GM19455 (cell line): ENCODE measurements at regions not wholly inside any gene's neighbourhood (a gene's known extent, or its start where the extent isn't known, plus 50 kb on each side); places are given as distances from the start of the nearest gene placed in this dataset.

Experiments
- ATAC-seq: cut with Tn5 transposase; IDR thresholded peaks from one replicate; pipeline ENCODE4 v1.9.1; 2021; ENCODE audit not compliant: unreplicated experiment

- no peak for ATAC-seq
These were observed 54.5 kb upstream of the PLXNA2 start for GRCh38 chr1:208298593-208299269.

DNA sequence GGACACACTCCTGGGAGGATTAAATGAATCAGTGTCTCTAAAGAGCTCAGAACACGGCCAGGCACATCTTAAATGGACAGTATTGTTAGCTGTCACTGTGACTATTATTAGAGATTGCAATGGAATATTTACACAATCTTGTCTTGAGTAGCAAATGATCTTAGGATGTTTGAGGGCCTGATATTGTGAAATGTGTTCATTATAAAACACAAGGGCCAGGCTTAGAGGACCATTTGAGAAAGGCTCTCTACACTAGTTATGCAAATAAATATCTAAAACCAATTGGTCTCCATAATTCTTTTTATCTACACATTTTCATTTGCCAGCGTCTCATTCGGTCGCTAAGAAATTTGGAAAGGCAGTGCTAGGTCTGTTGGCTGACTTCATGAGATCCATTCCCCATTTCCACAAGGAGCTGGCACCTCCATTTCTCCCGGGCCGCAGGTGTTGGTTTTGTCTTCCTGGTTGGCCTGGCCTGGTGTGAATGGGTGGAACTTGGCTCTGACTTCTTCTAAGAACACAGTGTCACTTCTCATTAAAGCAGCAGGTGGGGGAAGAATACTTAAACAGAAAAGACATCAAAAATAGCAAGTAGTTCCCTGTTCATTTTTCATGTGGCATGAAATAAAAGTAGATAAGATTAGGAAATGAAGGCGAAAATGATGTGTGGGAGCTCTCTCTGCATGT lies 56.0 kb upstream of the PLXNA2 start:
- no peak for ATAC-seq

GRCh38 chr1:208302699-208303238 lies 58.6 kb upstream of the PLXNA2 start:
- ATAC-seq = no peak

GRCh38 chr1:208303743-208304712 lies 59.8 kb upstream of the PLXNA2 start:
- no peak for ATAC-seq

GRCh38 chr1:208308221-208308620 lies 64.0 kb upstream of the PLXNA2 start:
- ATAC-seq = no peak

DNA sequence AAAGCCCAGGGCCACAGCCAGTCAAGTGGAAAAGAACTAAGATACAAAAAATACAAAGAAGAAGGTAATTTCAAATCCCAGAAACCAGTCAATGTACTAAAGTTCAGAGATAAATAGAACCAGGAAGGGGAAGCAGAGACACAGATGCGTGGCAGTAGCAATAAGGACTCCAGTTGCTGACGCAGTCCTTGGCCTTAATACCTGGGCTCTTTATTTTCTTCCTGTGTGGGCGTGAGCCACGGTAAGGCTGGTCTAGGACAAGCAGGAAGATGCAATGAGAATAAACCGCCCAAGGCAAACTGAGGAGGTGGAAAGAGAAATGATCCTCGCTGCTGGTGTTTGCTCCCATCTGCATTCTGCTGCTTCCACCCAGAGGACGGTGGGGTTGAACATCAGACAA lies 65.6 kb upstream of the PLXNA2 start:
- ATAC-seq = no peak

DNA sequence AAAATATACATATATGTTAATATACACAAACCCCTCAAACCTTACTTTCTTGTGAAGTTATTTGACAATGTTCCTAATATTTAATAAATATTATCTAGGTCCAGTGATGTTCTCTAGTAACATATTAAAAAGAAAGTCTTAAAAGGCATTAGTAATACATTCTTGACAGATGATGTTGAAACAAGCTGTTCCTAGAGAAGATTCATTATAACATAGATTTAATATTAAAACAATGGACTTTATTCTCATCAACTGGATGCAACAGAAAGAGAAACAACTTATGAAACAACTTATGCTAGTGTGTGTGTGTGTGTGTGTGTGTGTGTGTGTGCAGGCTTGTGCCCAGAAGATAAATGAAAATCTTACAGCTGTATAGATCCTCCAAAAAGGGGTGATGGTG lies 68.5 kb upstream of the PLXNA2 start:
- ATAC-seq = no peak

GRCh38 chr1:208314431-208314830 lies 70.2 kb upstream of the PLXNA2 start:
- no peak for ATAC-seq

GRCh38 chr1:208318150-208318734 lies 74.1 kb upstream of the PLXNA2 start:
- ATAC-seq = no peak

DNA sequence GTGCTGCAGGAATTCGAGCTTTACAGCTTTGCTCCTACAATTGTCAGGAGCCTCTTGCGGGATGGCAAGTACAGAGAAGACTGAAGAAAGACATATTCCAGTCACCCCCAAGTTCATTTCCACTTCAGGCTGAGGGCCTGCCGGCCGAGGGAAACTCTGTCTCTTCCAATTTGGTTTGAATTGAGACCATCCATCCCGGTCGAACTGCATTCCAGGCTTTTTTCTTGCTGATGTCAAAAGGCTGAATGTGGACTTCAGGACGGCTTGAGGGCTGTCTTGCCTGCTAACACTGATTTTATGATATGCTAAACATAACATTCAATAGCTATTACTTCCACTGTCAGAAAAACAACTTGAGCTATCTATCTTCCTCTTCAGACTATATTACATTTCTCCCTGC lies 79.8 kb upstream of the PLXNA2 start:
- ATAC-seq = no peak

DNA sequence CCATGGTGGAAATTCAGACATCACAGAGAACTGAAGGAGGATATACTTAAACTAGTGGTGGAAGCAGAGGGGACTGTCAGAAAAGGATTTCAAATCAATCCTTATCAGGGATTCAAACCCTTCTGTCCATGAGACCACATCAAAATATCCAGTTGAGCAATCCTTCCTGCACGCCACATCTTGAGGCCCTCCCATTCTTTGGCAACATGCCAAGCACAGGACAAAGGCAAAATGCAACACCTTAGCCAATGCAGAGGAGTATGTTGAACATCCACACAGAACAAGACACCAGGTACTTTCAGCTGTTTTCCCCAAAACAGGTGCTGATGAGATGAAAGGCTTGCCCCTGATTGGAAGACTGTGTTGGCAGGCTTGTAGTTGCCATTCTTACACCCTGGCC lies 81.8 kb upstream of the PLXNA2 start:
- ATAC-seq = no peak

GRCh38 chr1:208329300-208329699 lies 85.1 kb upstream of the PLXNA2 start:
- ATAC-seq = no peak

- ATAC-seq = no peak
These were observed 88.0 kb upstream of the PLXNA2 start for GRCh38 chr1:208332036-208332773.

GRCh38 chr1:208332774-208333126 lies 88.6 kb upstream of the PLXNA2 start:
- no peak for ATAC-seq

DNA sequence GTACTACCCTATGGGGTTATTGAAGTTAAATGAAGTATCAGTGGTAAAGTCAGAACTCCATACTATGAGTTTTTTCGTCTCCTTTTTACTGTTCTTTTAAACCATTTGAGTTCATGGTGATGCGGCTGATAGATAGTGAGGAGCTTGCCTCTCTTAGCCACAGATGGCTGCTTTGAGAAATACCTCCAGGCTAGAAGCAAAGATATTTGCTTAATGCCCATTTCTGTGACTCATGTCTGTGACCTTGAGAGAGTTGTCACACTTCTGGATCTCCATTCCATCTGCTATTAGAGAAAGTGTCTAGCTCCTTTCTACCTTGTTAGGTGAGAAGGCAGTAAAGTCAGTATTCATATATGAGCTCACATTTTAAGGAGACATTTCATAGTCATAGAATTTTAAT lies 89.5 kb upstream of the PLXNA2 start:
- ATAC-seq = no peak

DNA sequence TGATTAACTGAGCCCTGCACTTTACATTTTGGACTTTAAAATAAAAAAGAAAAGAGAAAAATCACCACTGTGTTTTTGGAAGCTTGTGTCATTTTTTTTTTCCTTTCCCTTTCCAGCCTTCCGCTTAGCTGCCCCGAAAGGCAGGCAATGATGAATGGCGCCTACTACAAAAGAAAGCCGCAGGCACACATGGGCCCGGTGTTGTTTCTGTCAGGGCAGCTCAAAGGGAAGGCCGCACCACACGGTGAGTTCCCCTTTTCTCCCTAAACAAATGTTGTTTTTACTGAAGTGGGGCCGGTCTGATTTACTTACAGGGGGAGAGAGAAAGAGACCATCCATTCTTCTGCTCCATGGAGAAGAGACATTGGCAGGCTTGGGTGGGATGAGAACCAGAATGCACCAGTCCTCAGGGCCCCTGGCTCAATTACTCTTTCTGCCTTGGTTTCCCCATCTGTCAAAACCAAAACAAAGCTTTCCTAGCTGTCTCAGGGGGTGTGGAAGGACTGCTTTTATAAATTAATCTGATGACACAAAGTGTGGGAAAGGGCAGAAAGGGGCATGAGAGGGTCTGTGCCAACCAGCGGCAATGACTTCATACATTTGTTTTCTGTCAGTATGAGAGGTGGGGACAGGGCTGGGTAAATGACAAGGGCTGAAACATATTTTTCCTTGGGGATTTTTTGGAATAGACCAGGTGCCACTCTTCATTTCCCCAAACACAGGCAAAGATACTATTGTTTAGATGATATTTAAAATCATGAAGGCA lies 91.4 kb upstream of the PLXNA2 start:
- no peak for ATAC-seq

- ATAC-seq = no peak
These were observed 91.9 kb upstream of the PLXNA2 start for GRCh38 chr1:208336137-208336518.

DNA sequence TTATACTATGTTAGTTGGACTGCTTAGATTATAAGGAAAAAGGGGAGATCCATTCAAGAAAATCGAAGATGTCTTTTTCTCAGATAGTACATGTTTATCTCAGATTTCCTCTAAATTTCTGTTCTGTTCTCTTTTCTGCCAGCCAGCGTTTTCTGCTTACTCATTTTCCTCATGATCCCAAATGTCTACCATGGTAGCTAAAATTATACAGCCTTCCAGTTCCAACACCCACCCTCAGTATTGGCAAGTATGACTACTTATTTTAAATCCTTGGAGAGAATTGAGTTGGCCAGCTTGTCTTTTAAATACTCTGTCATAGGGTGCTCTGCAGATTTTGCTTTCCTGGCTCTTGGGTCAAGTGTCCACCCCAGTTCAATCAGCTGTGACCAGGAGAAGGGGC lies 95.7 kb upstream of the PLXNA2 start:
- no peak for ATAC-seq

DNA sequence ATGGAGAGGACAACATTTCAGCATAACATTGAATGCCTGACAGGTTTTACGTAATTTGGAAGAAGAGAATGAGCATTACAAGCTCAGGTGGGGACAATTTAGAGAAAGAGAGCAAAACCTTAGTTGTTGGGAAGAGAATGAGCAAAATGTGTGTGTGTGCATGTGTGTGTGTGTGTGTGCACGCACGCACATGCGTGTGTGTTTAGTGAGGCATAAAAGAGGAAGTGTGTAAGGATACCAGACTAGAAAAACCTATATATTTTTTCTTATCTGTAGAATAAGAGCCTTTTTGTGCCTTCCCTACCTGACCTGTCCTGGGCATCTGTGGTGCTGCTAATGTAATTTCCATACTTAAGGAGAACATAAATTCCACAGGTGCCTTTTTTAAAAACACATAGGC lies 99.0 kb upstream of the PLXNA2 start:
- no peak for ATAC-seq
